Erythroblast (primary cell): ENCODE measurements at regions not wholly inside any gene's neighbourhood (a gene's known extent, or its start where the extent isn't known, plus 50 kb on each side); places are given as distances from the start of the nearest gene placed in this dataset.
"Not testable (repeated sequence)": the region's sequence is repeated elsewhere in the genome, so short reads cannot be mapped to it uniquely, and the experiment has no call there.

Source experiments
- GATA1 ChIP-seq: IDR thresholded peaks from 2 replicates; pipeline ENCODE4 v1.6.1; 2011; ENCODE audit warnings: low read depth, mild to moderate bottlenecking, control low read depth, low read length, moderate library complexity
- POLR2A ChIP-seq: IDR thresholded peaks from 2 replicates; pipeline ENCODE4 v1.6.1; 2011; ENCODE audit warnings: mild to moderate bottlenecking, low read length

DNA sequence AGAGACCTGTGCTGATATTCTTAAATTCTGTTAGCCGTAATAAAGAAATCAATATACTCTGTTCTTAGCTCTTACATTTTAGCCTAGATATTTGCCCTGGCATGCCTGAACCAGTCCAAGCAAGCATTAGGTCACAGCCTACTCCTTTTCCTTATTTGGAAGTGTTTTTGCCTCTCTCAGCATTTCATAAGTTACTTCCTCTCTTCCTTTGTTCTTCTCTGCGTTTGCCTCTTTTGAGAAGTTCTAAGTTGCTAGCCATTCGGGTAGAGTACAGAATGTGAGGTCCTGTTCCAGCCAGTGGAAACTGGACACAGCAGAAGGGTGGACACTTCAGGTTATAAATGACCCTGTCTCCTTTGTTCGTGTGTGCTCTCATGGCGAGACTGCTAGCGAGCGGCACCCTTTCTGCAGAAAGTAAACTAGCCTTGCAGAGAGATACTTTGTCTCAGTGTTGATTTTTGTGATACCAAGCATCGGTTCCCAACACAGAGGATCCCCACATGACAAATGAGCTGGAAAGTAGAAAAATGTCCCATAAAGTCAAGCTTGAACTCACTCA lies 75.0 kb upstream of the FAM153A start:
- not testable (repeated sequence) for TF ChIP-seq POLR2A, GATA1
